CD14-positive monocyte (primary cell): ENCODE measurements at regions not wholly inside any gene's neighbourhood (a gene's known extent, or its start where the extent isn't known, plus 50 kb on each side); places are given as distances from the start of the nearest gene placed in this dataset.

Experiments used
- DNase-seq, 3 donors: peaks; one replicate each; pipeline ENCODE4 v3.0.0-alpha.2; 2011 to 2022
- H2AFZ ChIP-seq: 2 replicates; pipeline ENCODE4 v1.6.0; 2012; ENCODE audit warnings: mild to moderate bottlenecking, low read depth, low read length, inconsistent platforms; ENCODE audit not compliant: insufficient read depth, poor library complexity, severe bottlenecking
- H3K27ac ChIP-seq, 2 donors: 1 replicate in 1 of 2; 2 replicates in 1 of 2; pipeline ENCODE4 v1.5.1; 2012 to 2013; ENCODE audit warnings: low read length in 2 of 2, control low read depth in 1 of 2, inconsistent platforms in 1 of 2, low read depth in 1 of 2, mild to moderate bottlenecking in 1 of 2
- H3K27me3 ChIP-seq, 2 donors: one replicate each; pipeline versions ENCODE4 v1.6.0 to v1.6.1; 2011 to 2013; ENCODE audit warnings: low read length in 2 of 2; ENCODE audit not compliant: control insufficient read depth in 2 of 2, insufficient read depth in 2 of 2
- H3K36me3 ChIP-seq, 2 donors: replicated peaks in 1 of 2; 1 replicate in 1 of 2; 2 replicates in 1 of 2; pipeline versions ENCODE4 v1.5.1 to v1.6.1; 2012 to 2013; ENCODE audit warnings: low read length in 2 of 2, control low read depth in 1 of 2, inconsistent platforms in 1 of 2, mild to moderate bottlenecking in 1 of 2; ENCODE audit not compliant: insufficient read depth in 2 of 2, control insufficient read depth in 1 of 2
- H3K4me1 ChIP-seq, 2 donors: 1 replicate in 1 of 2; 2 replicates in 1 of 2; pipeline versions ENCODE4 v1.5.1 to v1.6.1; 2012 to 2013; ENCODE audit warnings: low read length in 2 of 2, control low read depth in 1 of 2, inconsistent platforms in 1 of 2, mild to moderate bottlenecking in 1 of 2, moderate library complexity in 1 of 2; ENCODE audit not compliant: insufficient read depth in 2 of 2, control insufficient read depth in 1 of 2
- H3K4me2 ChIP-seq: replicated peaks from 2 replicates; pipeline ENCODE3; 2012; ENCODE audit warnings: low read length, moderate library complexity, mild to moderate bottlenecking; ENCODE audit not compliant: poor library complexity, severe bottlenecking; ENCODE audit errors: extremely low read depth
- H3K4me3 ChIP-seq, 3 experiments: fragments of 200-600 bp in 1 of 3; sonication (generic) in 1 of 3; replicated peaks in 1 of 3; 1 replicate in 2 of 3; 2 replicates in 1 of 3; pipeline ENCODE4 v1.5.1; 2011 to 2013; ENCODE audit warnings: low read length in 3 of 3, mild to moderate bottlenecking in 3 of 3, control low read depth in 2 of 3, low read depth in 2 of 3, inconsistent platforms in 1 of 3, moderate library complexity in 1 of 3
- H3K79me2 ChIP-seq: 2 replicates; pipeline ENCODE4 v1.6.0; 2012; ENCODE audit warnings: mild to moderate bottlenecking, control low read depth, inconsistent platforms, low read length, moderate library complexity; ENCODE audit not compliant: insufficient read depth
- H3K9ac ChIP-seq: 2 replicates; pipeline ENCODE4 v1.6.0; 2017; ENCODE audit warnings: low read length, mild to moderate bottlenecking; ENCODE audit not compliant: insufficient read depth, poor library complexity, severe bottlenecking
- H3K9me3 ChIP-seq, 2 donors: replicated peaks in 1 of 2; 1 replicate in 1 of 2; 2 replicates in 1 of 2; pipeline versions ENCODE4 v1.5.1 to v1.6.1; 2012 to 2013; ENCODE audit warnings: low read length in 2 of 2, control low read depth in 1 of 2; ENCODE audit not compliant: control insufficient read depth in 1 of 2, insufficient read depth in 1 of 2
- H4K20me1 ChIP-seq: 2 replicates; pipeline ENCODE4 v1.6.0; 2012; ENCODE audit warnings: mild to moderate bottlenecking, low read length, control low read depth, moderate library complexity; ENCODE audit not compliant: insufficient read depth
- H3K27ac Mint-ChIP-seq, 7 donors: one replicate each; pipeline ENCODE4 v1.8.0; 2020; ENCODE audit warnings: mild to moderate bottlenecking in 7 of 7, mixed read lengths in 7 of 7, moderate library complexity in 6 of 7, inconsistent platforms in 2 of 7
- H3K27me3 Mint-ChIP-seq, 3 donors: one replicate each; pipeline ENCODE4 v1.8.0; 2021 to 2022; ENCODE audit warnings: low read depth in 3 of 3, mild to moderate bottlenecking in 3 of 3, mixed read lengths in 3 of 3, moderate library complexity in 3 of 3, inconsistent platforms in 1 of 3
- H3K36me3 Mint-ChIP-seq, 2 donors: one replicate each; pipeline ENCODE4 v1.8.0; 2020; ENCODE audit warnings: mixed read lengths in 2 of 2, inconsistent platforms in 1 of 2, mild to moderate bottlenecking in 1 of 2
- H3K4me1 Mint-ChIP-seq: one replicate; pipeline ENCODE4 v1.8.0; 2020; ENCODE audit warnings: mild to moderate bottlenecking, mixed read lengths
- H3K4me3 Mint-ChIP-seq, 2 donors: one replicate each; pipeline ENCODE4 v1.8.0; 2020; ENCODE audit warnings: mild to moderate bottlenecking in 2 of 2, mixed read lengths in 2 of 2, moderate library complexity in 1 of 2
- H3K9me3 Mint-ChIP-seq, 7 donors: one replicate each; pipeline ENCODE4 v1.8.0; 2020 to 2022; ENCODE audit warnings: mixed read lengths in 7 of 7, mild to moderate bottlenecking in 6 of 7, moderate library complexity in 6 of 7, inconsistent platforms in 2 of 7
- WGBS: methylation state at CpG from one replicate; pipeline ENCODE4 v1.1.5; 2013; ENCODE audit warnings: missing lambda C conversion rate; ENCODE audit not compliant: insufficient coverage; 5-methylcytosine and 5-hydroxymethylcytosine counted together
- intact Hi-C, 2 donors: fragments of 100-400 bp; cut with micrococcal nuclease; formaldehyde crosslinking; loops; one replicate each; pipeline versions ENCODE4 v1.15.0 to v1.15.1; 2023
- TF ChIP-seq, protein P1 (sequence below): fragments of 200-600 bp; IDR thresholded peaks from one replicate; pipeline ENCODE4 v1.8.0; 2022; ENCODE audit warnings: antibody characterized with exemption, mild to moderate bottlenecking

GRCh38 chr5:67267512-67268216 lies 71.1 kb upstream of the CD180 start:
- intact Hi-C loops: no loop called here
- no peak overlapping the region for H3K27ac ChIP-seq
- Mint-ChIP-seq H3K4me1 (no peaks in the 10 kb centered on the region), H3K27me3 (no peaks in the 10 kb centered on the region), H3K4me3 (no peak overlapping the region), H3K27ac (no peak overlapping the region), H3K36me3 (no peaks in the 10 kb centered on the region), H3K9me3 (peaks cover 0 to 8% (median 2%) of the 10 kb centered on the region in 7 donors)
- H3K9me3 ChIP-seq: no peaks in the 10 kb centered on the region
- TF ChIP-seq, protein P1, sequence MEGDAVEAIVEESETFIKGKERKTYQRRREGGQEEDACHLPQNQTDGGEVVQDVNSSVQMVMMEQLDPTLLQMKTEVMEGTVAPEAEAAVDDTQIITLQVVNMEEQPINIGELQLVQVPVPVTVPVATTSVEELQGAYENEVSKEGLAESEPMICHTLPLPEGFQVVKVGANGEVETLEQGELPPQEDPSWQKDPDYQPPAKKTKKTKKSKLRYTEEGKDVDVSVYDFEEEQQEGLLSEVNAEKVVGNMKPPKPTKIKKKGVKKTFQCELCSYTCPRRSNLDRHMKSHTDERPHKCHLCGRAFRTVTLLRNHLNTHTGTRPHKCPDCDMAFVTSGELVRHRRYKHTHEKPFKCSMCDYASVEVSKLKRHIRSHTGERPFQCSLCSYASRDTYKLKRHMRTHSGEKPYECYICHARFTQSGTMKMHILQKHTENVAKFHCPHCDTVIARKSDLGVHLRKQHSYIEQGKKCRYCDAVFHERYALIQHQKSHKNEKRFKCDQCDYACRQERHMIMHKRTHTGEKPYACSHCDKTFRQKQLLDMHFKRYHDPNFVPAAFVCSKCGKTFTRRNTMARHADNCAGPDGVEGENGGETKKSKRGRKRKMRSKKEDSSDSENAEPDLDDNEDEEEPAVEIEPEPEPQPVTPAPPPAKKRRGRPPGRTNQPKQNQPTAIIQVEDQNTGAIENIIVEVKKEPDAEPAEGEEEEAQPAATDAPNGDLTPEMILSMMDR: no peak
- H3K36me3 ChIP-seq: no peaks in the 10 kb centered on the region
- H2AFZ ChIP-seq: no peak overlapping the region
- no peak overlapping the region for H3K4me3 ChIP-seq
- WGBS: 100% methylated on average over 2 of the region's 7 CpGs
- H3K27me3 ChIP-seq: no peaks in the 10 kb centered on the region
- H3K4me2 ChIP-seq: no peak overlapping the region
- no peaks in the 10 kb centered on the region for H4K20me1 ChIP-seq
- no peaks in the 10 kb centered on the region for H3K4me1 ChIP-seq
- H3K79me2 ChIP-seq: no peaks in the 10 kb centered on the region
- no peak overlapping the region for H3K9ac ChIP-seq
- DNase-seq: no peak

- Histone ChIP-seq H3K9me3 (no peaks in the 10 kb centered on the region), H3K36me3 (no peaks in the 10 kb centered on the region), H3K4me2 (no peak overlapping the region), H3K79me2 (no peaks in the 10 kb centered on the region), H4K20me1 (no peaks in the 10 kb centered on the region), H3K9ac (no peak overlapping the region), H3K4me1 (no peaks in the 10 kb centered on the region), H3K4me3 (no peak overlapping the region), H2AFZ (no peak overlapping the region), H3K27me3 (no peaks in the 10 kb centered on the region), H3K27ac (no peak overlapping the region)
- Mint-ChIP-seq H3K27ac (no peak overlapping the region), H3K9me3 (peaks cover 0 to 8% (median 2%) of the 10 kb centered on the region in 7 donors), H3K4me3 (no peak overlapping the region), H3K36me3 (no peaks in the 10 kb centered on the region), H3K27me3 (no peaks in the 10 kb centered on the region), H3K4me1 (no peaks in the 10 kb centered on the region)
- TF ChIP-seq, protein P1: no peak
- 92% methylated on average over 4 of the region's 6 CpGs for WGBS
- no peak for DNase-seq
- intact Hi-C loops: no loop called here
These were observed 70.2 kb upstream of the CD180 start for GRCh38 chr5:67266654-67267350.
